OCI-LY3 (cell line): ENCODE measurements at regions not wholly inside any gene's neighbourhood (a gene's known extent, or its start where the extent isn't known, plus 50 kb on each side); places are given as distances from the start of the nearest gene placed in this dataset.
A peak's percentile ranks its signal among the peaks of the same experiment; 100 is the strongest.

Experiments
- H2AFZ ChIP-seq: fragments of 200-600, 300-600 bp; shearing (Covaris generic); 2 replicates; pipeline ENCODE4 v1.6.0; 2014; ENCODE audit warnings: antibody characterized with exemption, low read depth, low read length
- H3K27ac ChIP-seq: fragments of 200-600, 300-600 bp; sonication (generic); 2 replicates; pipeline ENCODE4 v1.5.1; 2014; ENCODE audit warnings: mild to moderate bottlenecking, low read length, moderate library complexity, mixed read lengths
- H3K27me3 ChIP-seq: fragments of 200-600, 300-600 bp; sonication (generic); 2 replicates; pipeline ENCODE4 v1.6.1; 2014; ENCODE audit warnings: low read depth, low read length, mixed read lengths
- H3K36me3 ChIP-seq: fragments of 200-600, 300-600 bp; sonication (generic); replicated peaks from 2 replicates; pipeline ENCODE3; 2014; ENCODE audit warnings: low read depth, low read length, mixed read lengths
- H3K4me1 ChIP-seq: fragments of 300-600, 200-600 bp; sonication (generic); 2 replicates; pipeline ENCODE4 v1.6.1; 2014; ENCODE audit warnings: low read length, mixed read lengths
- H3K4me2 ChIP-seq: fragments of 200-600, 300-600 bp; sonication (generic); 2 replicates; pipeline ENCODE4 v1.6.1; 2014; ENCODE audit warnings: low read length, mixed read lengths
- H3K4me3 ChIP-seq: fragments of 300-600, 200-600 bp; sonication (generic); 2 replicates; pipeline ENCODE4 v1.5.1; 2014; ENCODE audit warnings: antibody characterized with exemption, mild to moderate bottlenecking, low read length, moderate library complexity
- H3K79me2 ChIP-seq: fragments of 300-600, 200-600 bp; shearing (Covaris generic); 2 replicates; pipeline ENCODE4 v1.6.1; 2014; ENCODE audit warnings: mild to moderate bottlenecking, low read length, mixed read lengths
- H3K9ac ChIP-seq: fragments of 300-600, 200-600 bp; shearing (Covaris generic); 2 replicates; pipeline ENCODE4 v1.6.0; 2014; ENCODE audit warnings: mild to moderate bottlenecking, low read length, moderate library complexity
- H3K9me3 ChIP-seq: fragments of 200-600, 300-600 bp; shearing (Covaris generic); 2 replicates; pipeline ENCODE4 v1.6.1; 2014; ENCODE audit warnings: low read length, mixed read lengths; ENCODE audit not compliant: insufficient read depth
- H4K20me1 ChIP-seq: fragments of 200-600, 300-600 bp; sonication (generic); 2 replicates; pipeline ENCODE4 v1.6.1; 2016; ENCODE audit warnings: low read length, mixed read lengths; ENCODE audit not compliant: insufficient read depth
- EZH2phosphoT487 ChIP-seq: fragments of 200-600 bp; shearing (Covaris generic); IDR thresholded peaks from 2 replicates; pipeline ENCODE4 v1.6.1; 2018; ENCODE audit warnings: antibody characterized with exemption, mixed run types, low read depth
- TF ChIP-seq, protein P1 (sequence below): fragments of 200-600, 300-600 bp; sonication (generic); IDR thresholded peaks from 2 replicates; pipeline ENCODE4 v1.5.1; 2014; ENCODE audit warnings: antibody characterized with exemption, low read length, low read depth

DNA sequence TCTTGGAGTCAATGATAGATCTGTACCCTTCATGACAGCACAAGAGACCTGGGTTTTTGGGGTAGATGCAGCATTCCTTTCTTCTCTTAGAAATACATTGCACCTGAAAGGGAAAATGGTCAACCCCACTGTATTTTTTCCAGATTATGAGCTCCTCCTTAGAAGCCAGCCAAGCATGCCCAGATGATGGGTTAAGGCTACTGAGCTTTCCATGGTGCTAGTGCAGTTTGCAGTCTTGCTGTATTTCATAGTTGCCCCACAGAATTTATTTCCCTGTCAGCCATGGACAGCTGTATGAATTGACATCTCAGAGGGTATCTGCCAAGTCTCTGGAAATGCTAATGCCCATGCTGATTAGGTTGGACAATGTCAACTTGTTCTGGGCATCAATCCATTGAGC is 73.7 kb upstream of the H2AZ1 start:
- TF ChIP-seq, protein P1, sequence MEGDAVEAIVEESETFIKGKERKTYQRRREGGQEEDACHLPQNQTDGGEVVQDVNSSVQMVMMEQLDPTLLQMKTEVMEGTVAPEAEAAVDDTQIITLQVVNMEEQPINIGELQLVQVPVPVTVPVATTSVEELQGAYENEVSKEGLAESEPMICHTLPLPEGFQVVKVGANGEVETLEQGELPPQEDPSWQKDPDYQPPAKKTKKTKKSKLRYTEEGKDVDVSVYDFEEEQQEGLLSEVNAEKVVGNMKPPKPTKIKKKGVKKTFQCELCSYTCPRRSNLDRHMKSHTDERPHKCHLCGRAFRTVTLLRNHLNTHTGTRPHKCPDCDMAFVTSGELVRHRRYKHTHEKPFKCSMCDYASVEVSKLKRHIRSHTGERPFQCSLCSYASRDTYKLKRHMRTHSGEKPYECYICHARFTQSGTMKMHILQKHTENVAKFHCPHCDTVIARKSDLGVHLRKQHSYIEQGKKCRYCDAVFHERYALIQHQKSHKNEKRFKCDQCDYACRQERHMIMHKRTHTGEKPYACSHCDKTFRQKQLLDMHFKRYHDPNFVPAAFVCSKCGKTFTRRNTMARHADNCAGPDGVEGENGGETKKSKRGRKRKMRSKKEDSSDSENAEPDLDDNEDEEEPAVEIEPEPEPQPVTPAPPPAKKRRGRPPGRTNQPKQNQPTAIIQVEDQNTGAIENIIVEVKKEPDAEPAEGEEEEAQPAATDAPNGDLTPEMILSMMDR: no peak
- TF ChIP-seq EZH2phosphoT487: no peak
- no peak overlapping the region for H3K9ac ChIP-seq
- H3K27ac ChIP-seq: no peak overlapping the region
- no peaks in the 10 kb centered on the region for H3K27me3 ChIP-seq
- H3K4me2 ChIP-seq: no peak overlapping the region
- H3K9me3 ChIP-seq: no peaks in the 10 kb centered on the region
- H2AFZ ChIP-seq: no peak overlapping the region
- H3K4me1 ChIP-seq: no peaks in the 10 kb centered on the region
- H3K4me3 ChIP-seq: no peak overlapping the region
- H3K79me2 ChIP-seq: no peaks in the 10 kb centered on the region
- no peaks in the 10 kb centered on the region for H3K36me3 ChIP-seq
- H4K20me1 ChIP-seq: no peaks in the 10 kb centered on the region

DNA sequence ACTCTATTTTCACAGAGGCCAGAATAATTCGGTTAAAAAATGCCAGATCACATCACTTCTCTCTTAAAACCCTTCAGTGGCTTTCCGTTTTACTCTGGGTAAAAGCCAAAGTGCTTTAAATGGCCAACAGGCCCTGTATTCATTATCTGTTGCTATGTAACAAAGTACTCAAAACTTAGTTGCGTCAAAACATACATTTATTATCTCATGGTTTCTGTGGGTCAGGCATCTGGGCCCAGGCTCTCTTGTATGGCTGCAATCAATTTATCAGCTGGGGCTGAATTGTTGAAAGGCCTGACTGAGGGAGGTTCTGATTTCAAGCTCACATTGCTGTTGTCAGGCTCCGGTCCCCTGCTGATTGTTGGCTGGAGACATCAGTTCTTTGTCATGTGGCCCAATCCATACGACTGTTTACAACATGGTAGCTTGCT is 72.7 kb upstream of the H2AZ1 start:
- H3K4me1 ChIP-seq: peaks cover 7% of the 10 kb centered on the region
- no peak overlapping the region for H3K4me2 ChIP-seq

DNA sequence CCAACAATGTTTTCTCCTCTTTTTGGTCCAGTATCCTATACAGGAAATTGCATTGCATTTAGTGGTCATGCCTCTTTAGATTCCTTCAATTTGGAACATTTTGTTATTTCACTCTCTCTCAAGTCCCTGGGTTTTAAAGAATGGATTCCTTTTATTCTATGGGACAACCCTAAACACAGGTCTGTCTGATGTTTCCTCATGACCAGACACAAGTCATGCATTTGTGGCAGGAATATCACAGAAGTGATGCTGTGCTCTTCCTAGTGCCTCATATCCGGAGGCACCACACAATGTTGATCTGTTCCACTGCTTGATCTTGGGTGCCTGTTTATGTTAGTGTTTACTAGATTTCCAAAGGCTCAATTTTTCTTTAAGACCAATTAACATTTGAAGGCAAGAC is 69.7 kb upstream of the H2AZ1 start:
- Histone ChIP-seq H3K27me3 (no peaks in the 10 kb centered on the region), H3K9me3 (no peaks in the 10 kb centered on the region), H3K4me1 (peaks cover 11% of the 10 kb centered on the region), H3K4me3 (no peak overlapping the region), H3K79me2 (no peaks in the 10 kb centered on the region), H2AFZ (no peak overlapping the region), H3K9ac (no peak overlapping the region), H3K27ac (no peak overlapping the region), H3K4me2 (no peak overlapping the region), H3K36me3 (no peaks in the 10 kb centered on the region), H4K20me1 (no peaks in the 10 kb centered on the region)
- TF ChIP-seq, protein P1: no peak
- TF ChIP-seq EZH2phosphoT487: no peak

More for the DNA sequence above, 72.7 kb upstream of the H2AZ1 start:
- Histone ChIP-seq H3K27ac (no peak overlapping the region), H3K27me3 (no peaks in the 10 kb centered on the region), H3K9ac (no peak overlapping the region), H3K36me3 (no peaks in the 10 kb centered on the region), H2AFZ (no peak overlapping the region), H3K79me2 (no peaks in the 10 kb centered on the region), H4K20me1 (no peaks in the 10 kb centered on the region), H3K4me3 (no peak overlapping the region), H3K9me3 (no peaks in the 10 kb centered on the region)
- no peak for TF ChIP-seq EZH2phosphoT487
- TF ChIP-seq, protein P1: no peak

- H3K79me2 ChIP-seq: no peaks in the 10 kb centered on the region
- H3K4me1 ChIP-seq: peaks cover 11% of the 10 kb centered on the region
- H2AFZ ChIP-seq: no peak overlapping the region
- H3K36me3 ChIP-seq: no peaks in the 10 kb centered on the region
- H4K20me1 ChIP-seq: no peaks in the 10 kb centered on the region
- H3K27ac ChIP-seq: no peak overlapping the region
- no peak overlapping the region for H3K4me3 ChIP-seq
- no peaks in the 10 kb centered on the region for H3K9me3 ChIP-seq
- H3K4me2 ChIP-seq: peak overlapping the region; percentile 11
- TF ChIP-seq, protein P1: no peak
- no peak for TF ChIP-seq EZH2phosphoT487
- no peak overlapping the region for H3K9ac ChIP-seq
- no peaks in the 10 kb centered on the region for H3K27me3 ChIP-seq
Measured at GRCh38 chr4:100017637-100018310, 67.7 kb upstream of the H2AZ1 start.
